Erythroblast (primary cell): ENCODE measurements at regions not wholly inside any gene's neighbourhood (a gene's known extent, or its start where the extent isn't known, plus 50 kb on each side); places are given as distances from the start of the nearest gene placed in this dataset.
"Not testable (repeated sequence)": the region's sequence is repeated elsewhere in the genome, so short reads cannot be mapped to it uniquely, and the experiment has no call there.

ENCODE experiments used
- GATA1 ChIP-seq: IDR thresholded peaks from 2 replicates; pipeline ENCODE4 v1.6.1; 2011; ENCODE audit warnings: low read depth, mild to moderate bottlenecking, control low read depth, low read length, moderate library complexity
- POLR2A ChIP-seq: IDR thresholded peaks from 2 replicates; pipeline ENCODE4 v1.6.1; 2011; ENCODE audit warnings: mild to moderate bottlenecking, low read length

DNA sequence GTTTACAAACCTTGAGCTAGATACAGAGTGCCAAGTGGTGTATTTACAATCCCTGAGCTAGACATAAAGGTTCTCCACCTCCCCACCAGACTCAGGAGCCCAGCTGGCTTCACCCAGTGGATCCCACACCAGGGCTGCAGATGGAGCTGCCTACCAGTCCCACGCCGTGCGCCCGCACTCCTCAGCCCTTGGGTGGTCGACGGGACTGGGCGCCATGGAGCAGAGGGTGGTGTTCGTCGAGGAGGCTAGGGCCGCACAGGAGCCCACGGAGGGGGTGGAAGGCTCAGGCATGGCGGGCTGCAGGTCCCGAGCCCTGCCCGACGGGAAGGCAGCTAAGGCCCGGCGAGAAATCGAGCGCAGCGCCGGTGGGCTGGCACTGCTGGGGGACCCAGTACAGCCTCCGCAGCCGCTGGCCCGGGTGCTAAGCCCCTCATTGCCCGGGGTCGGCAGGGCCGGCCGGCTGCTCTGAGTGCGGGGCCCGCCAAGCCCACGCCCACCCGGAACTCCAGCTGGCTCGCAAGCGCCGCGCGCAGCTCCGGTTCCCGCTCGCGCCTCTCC is 421.1 kb upstream of the BCHE start:
- not testable (repeated sequence) for TF ChIP-seq POLR2A, GATA1
